Endothelial cell of umbilical vein (primary cell): ENCODE measurements at regions not wholly inside any gene's neighbourhood (a gene's known extent, or its start where the extent isn't known, plus 50 kb on each side); places are given as distances from the start of the nearest gene placed in this dataset.
A peak's percentile ranks its signal among the peaks of the same experiment; 100 is the strongest.

Experiments
- BruUV-seq: library from RNA; stranded (reverse); fragments of 400-500 nt; replicated peaks from 2 replicates; lab custom pipeline; 2021; lab: Mats Ljungman, UMichigan
- CTCF ChIA-PET: fragments of 300-600, 350-600 bp; sonication (Branson Sonifier 250); formaldehyde crosslinking; loops from one replicate; lab custom pipeline; 2021; ENCODE audit warnings: antibody characterized with exemption, inconsistent platforms; lab: Charles Lee
- POLR2A ChIA-PET: fragments of 300-600, 350-600 bp; sonication (Branson Sonifier 250); formaldehyde crosslinking; loops from one replicate; lab custom pipeline; 2021; ENCODE audit warnings: antibody characterized with exemption, inconsistent platforms; lab: Charles Lee
- DNase-seq: peaks from one replicate; pipeline ENCODE4 v3.0.0-alpha.2; 2011; ENCODE audit warnings: low read depth, low spot score
- FAIRE-seq: peaks from 2 replicates; lab custom pipeline; 2011; peaks lifted over from hg19 to GRCh38; lab: Jason Lieb, UNC
- H2AFZ ChIP-seq: 2 replicates; pipeline ENCODE4 v1.6.0; 2012; ENCODE audit warnings: low read depth, low read length, control low read depth, inconsistent platforms
- H3K27ac ChIP-seq: 2 replicates; pipeline ENCODE4 v1.5.1; 2011; ENCODE audit warnings: low read depth, mild to moderate bottlenecking, control low read depth, low read length, moderate library complexity; ENCODE audit not compliant: insufficient read depth
- H3K27me3 ChIP-seq, 2 experiments: 2 replicates each; pipeline versions ENCODE4 v1.6.0 to v1.6.1; 2011; ENCODE audit warnings: low read length in 2 of 2, mixed read lengths in 1 of 2; ENCODE audit not compliant: control insufficient read depth in 2 of 2, insufficient read depth in 2 of 2
- H3K36me3 ChIP-seq, 2 experiments: 2 replicates in 1 of 2; 3 replicates in 1 of 2; pipeline ENCODE4 v1.5.1; 2011; ENCODE audit warnings: low read length in 2 of 2, mild to moderate bottlenecking in 1 of 2, moderate library complexity in 1 of 2; ENCODE audit not compliant: control insufficient read depth in 2 of 2, insufficient read depth in 2 of 2; ENCODE audit errors: extremely low read depth in 1 of 2
- H3K4me1 ChIP-seq: 3 replicates; pipeline ENCODE4 v1.5.1; 2011; ENCODE audit warnings: mild to moderate bottlenecking, low read length; ENCODE audit not compliant: control insufficient read depth, insufficient read depth; ENCODE audit errors: extremely low read depth
- H3K4me2 ChIP-seq: 2 replicates; pipeline ENCODE4 v1.6.1; 2011; ENCODE audit warnings: low read length, control low read depth, mixed read lengths; ENCODE audit not compliant: insufficient read depth
- H3K4me3 ChIP-seq, 3 experiments: fragments of 200-600 bp in 1 of 3; sonication (generic), shearing (Covaris generic) in 1 of 3; replicated peaks in 1 of 3; 2 replicates each; pipeline ENCODE4 v1.5.1; 2011 to 2016; ENCODE audit warnings: control low read depth in 3 of 3, low read length in 3 of 3, mild to moderate bottlenecking in 2 of 3, inconsistent platforms in 1 of 3, low read depth in 1 of 3, moderate library complexity in 1 of 3; ENCODE audit not compliant: insufficient read depth in 1 of 3
- H3K79me2 ChIP-seq: 2 replicates; pipeline ENCODE4 v1.6.0; 2012; ENCODE audit warnings: low read length, inconsistent platforms; ENCODE audit not compliant: control insufficient read depth, insufficient read depth
- H3K9ac ChIP-seq: replicated peaks from 2 replicates; pipeline ENCODE3; 2011; ENCODE audit warnings: low read length, control low read depth; ENCODE audit not compliant: insufficient read depth; ENCODE audit errors: extremely low read depth
- H3K9me1 ChIP-seq: replicated peaks from 3 replicates; pipeline ENCODE4 v1.6.0; 2011; ENCODE audit warnings: mild to moderate bottlenecking, low read length; ENCODE audit not compliant: control insufficient read depth, insufficient read depth; ENCODE audit errors: extremely low read depth
- H3K9me3 ChIP-seq: replicated peaks from 2 replicates; pipeline ENCODE4 v1.5.1; 2012; ENCODE audit warnings: low read length, inconsistent platforms; ENCODE audit not compliant: control insufficient read depth, insufficient read depth
- H4K20me1 ChIP-seq: replicated peaks from 2 replicates; pipeline ENCODE3; 2011; ENCODE audit warnings: mild to moderate bottlenecking, low read length; ENCODE audit not compliant: control insufficient read depth, insufficient read depth; ENCODE audit errors: extremely low read depth
- EZH2 ChIP-seq: IDR thresholded peaks from 2 replicates; pipeline ENCODE4 v1.6.1; 2012; ENCODE audit warnings: borderline replicate concordance, low read depth, mild to moderate bottlenecking, moderate library complexity, low read length, inconsistent platforms; ENCODE audit not compliant: severe bottlenecking
- FOS ChIP-seq: IDR thresholded peaks from 2 replicates; pipeline ENCODE4 v1.6.1; 2011; ENCODE audit warnings: mild to moderate bottlenecking, low read length, moderate library complexity, borderline replicate concordance; ENCODE audit not compliant: insufficient read depth
- GATA2 ChIP-seq: IDR thresholded peaks from 2 replicates; pipeline ENCODE4 v1.7.0; 2011; ENCODE audit warnings: low read depth, mild to moderate bottlenecking, moderate library complexity, mixed read lengths, low read length; ENCODE audit not compliant: insufficient read length, insufficient read depth
- JUN ChIP-seq: IDR thresholded peaks from 2 replicates; pipeline ENCODE4 v1.6.1; 2011; ENCODE audit warnings: borderline replicate concordance, low read depth; ENCODE audit not compliant: insufficient read length, insufficient read depth
- MAX ChIP-seq: IDR thresholded peaks from 2 replicates; pipeline ENCODE4 v1.6.1; 2011; ENCODE audit not compliant: insufficient read depth, insufficient read length
- MYC ChIP-seq: IDR thresholded peaks from one replicate; pipeline ENCODE4 v1.6.1; 2011; ENCODE audit warnings: mild to moderate bottlenecking, low read depth, low read length
- dilution Hi-C: fragments of 300-500 bp; cut with MboI; formaldehyde crosslinking; loops from one replicate; pipeline ENCODE4 v1.15.0; 2019; ENCODE audit warnings: low sequenced_read_pairs; ENCODE audit not compliant: extremely low pct_ligation_motif_present
- intact Hi-C: fragments of 100-400 bp; cut with micrococcal nuclease; formaldehyde crosslinking; loops from one replicate; pipeline ENCODE4 v1.10.0; 2022

- Histone ChIP-seq H2AFZ (no peak overlapping the region), H3K9me1 (no peaks in the 10 kb centered on the region), H3K9me3 (no peaks in the 10 kb centered on the region), H4K20me1 (no peaks in the 10 kb centered on the region), H3K4me3 (no peak overlapping the region), H3K9ac (no peak overlapping the region), H3K79me2 (no peaks in the 10 kb centered on the region), H3K4me1 (no peaks in the 10 kb centered on the region), H3K27ac (no peak overlapping the region), H3K27me3 (no peaks in the 10 kb centered on the region), H3K4me2 (no peak overlapping the region), H3K36me3 (no peaks in the 10 kb centered on the region)
- CTCF ChIA-PET: interaction anchor here (1.0 kb wide), 1 partner anchor 603 kb away, joined by 3 read pairs; no protein-coding TSS in a partner anchor
- TF ChIP-seq MAX (no peak), EZH2 (no peak), MYC (no peak), GATA2 (no peak), FOS (peak; percentile 27), JUN (no peak)
- peak; percentile 32 for DNase-seq
- POLR2A ChIA-PET: no interaction called here
- no TSS peak for BruUV-seq
- intact Hi-C loops: no loop called here
- FAIRE-seq: peak; percentile 28
- dilution Hi-C loops: no loop called here
These were observed 295.2 kb downstream of the SLC16A7 start for GRCh38 chr12:59890896-59891579.
